Epithelial cell of proximal tubule (primary cell): ENCODE measurements at regions not wholly inside any gene's neighbourhood (a gene's known extent, or its start where the extent isn't known, plus 50 kb on each side); places are given as distances from the start of the nearest gene placed in this dataset.

Experiments
- DNase-seq: peaks from one replicate; pipeline ENCODE4 v3.0.0-alpha.2; 2011; ENCODE audit warnings: low read depth
- H3K4me3 ChIP-seq: 2 replicates; pipeline ENCODE4 v1.5.1; 2011; ENCODE audit warnings: low read depth, mild to moderate bottlenecking, low read length
- CTCF ChIP-seq: conservative IDR thresholded peaks from 2 replicates; pipeline ENCODE4 v1.5.1; 2012; ENCODE audit warnings: low read depth, mild to moderate bottlenecking, low read length

GRCh38 chr22:48748113-48748859 lies 1079.4 kb downstream of the BRD1 start:
- no peak overlapping the region for H3K4me3 ChIP-seq
- DNase-seq = no peak
- TF ChIP-seq CTCF = no peak

- H3K4me3 ChIP-seq = no peak overlapping the region
- TF ChIP-seq CTCF = no peak
Measured at GRCh38 chr22:48746789-48747425, 1080.8 kb downstream of the BRD1 start.

GRCh38 chr22:48745842-48746788 lies 1081.6 kb downstream of the BRD1 start:
- TF ChIP-seq CTCF = no peak
- no peak for DNase-seq
- no peak overlapping the region for H3K4me3 ChIP-seq

More at GRCh38 chr22:48746789-48747425, 1080.8 kb downstream of the BRD1 start:
- DNase-seq = no peak

GRCh38 chr22:48744967-48745841 lies 1082.5 kb downstream of the BRD1 start:
- DNase-seq = no peak
- TF ChIP-seq CTCF = no peak
- H3K4me3 ChIP-seq = no peak overlapping the region

- TF ChIP-seq CTCF = no peak
- no peak overlapping the region for H3K4me3 ChIP-seq
- DNase-seq = no peak
Measured at GRCh38 chr22:48744283-48744641, 1083.4 kb downstream of the BRD1 start.

GRCh38 chr22:48743601-48744282 lies 1083.9 kb downstream of the BRD1 start:
- DNase-seq = no peak
- no peak overlapping the region for H3K4me3 ChIP-seq
- TF ChIP-seq CTCF = no peak
